ENCODE measurements at regions not wholly inside any gene's neighbourhood (a gene's known extent, or its start where the extent isn't known, plus 50 kb on each side); places are given as distances from the start of the nearest gene placed in this dataset.
"Not testable (repeated sequence)": the region's sequence is repeated elsewhere in the genome, so short reads cannot be mapped to it uniquely, and the experiment has no call there.

GRCh38 chr2:62410015-62410453 lies 96.0 kb downstream of the TMEM17 start:
- DNase-seq = no peak

GRCh38 chr2:62409442-62409841 lies 96.6 kb downstream of the TMEM17 start:
- no peak for DNase-seq

GRCh38 chr2:62408241-62408677 lies 97.7 kb downstream of the TMEM17 start:
- no peak for DNase-seq

DNA sequence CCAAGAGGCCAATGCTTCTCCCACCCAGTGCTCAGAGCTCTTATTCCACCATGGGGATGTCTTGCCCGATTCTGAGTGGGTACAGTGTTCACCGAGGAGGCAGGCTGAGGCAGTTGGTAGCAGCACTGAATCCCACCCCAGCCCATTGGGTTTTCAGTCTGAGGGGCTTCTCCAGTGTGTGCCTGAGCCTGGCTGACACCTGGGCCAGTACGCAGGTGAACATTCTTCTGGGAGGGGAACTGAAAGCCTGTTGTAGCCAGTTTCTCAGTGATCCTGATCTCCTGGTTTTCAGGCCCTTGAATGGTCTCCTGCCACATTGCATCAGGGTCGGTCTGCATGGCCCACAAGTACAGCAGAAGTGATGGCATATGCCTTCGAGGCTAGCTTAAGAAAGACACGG lies 98.2 kb downstream of the TMEM17 start:
- DNase-seq = no peak

GRCh38 chr2:62407401-62407800 lies 98.6 kb downstream of the TMEM17 start:
- no peak for DNase-seq

DNA sequence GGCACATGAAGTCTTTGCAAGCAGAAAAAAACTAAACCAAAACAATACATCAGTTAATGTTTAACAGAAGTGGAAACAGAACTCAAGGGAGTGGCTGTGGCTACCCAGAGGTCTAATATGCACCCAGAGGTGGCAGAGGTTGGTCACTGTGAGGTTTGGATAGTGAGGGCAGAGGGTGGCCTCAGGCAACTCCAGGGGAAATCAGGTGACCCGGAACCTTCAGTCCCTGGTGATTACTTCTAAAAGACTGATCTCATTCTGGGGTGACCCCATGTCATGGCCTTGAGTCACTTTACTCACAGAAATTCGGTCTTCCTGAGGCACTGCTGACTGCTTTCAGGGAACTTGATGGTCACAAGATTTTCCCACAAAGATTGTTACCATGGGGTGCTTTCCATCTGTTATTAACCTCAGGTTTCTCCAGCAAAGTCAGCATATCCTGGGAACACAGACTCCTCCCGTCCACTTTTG lies 99.4 kb downstream of the TMEM17 start:
- DNase-seq = no peak

DNA sequence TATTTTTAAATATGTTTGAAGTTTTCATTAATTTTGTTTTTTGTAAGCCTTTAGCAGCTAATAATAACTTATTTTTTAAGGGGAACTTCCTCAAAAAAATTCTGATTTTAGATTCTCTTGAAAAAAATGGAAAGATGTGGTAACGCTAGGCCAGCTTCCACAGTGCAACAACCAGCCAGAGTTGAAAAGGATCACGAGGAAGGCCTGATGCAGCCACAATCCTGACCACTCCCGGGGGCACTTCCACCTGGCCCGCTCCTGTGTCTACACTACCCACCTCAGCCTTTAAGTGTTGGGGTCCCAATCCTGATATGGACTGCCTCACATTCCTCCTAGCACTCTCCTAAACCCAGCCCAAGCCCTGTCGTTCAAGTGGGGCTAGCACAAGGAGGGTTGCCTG lies 101.1 kb downstream of the TMEM17 start:
- no peak for DNase-seq

- DNase-seq = no peak
Measured at GRCh38 chr2:62402156-62402555, 103.8 kb downstream of the TMEM17 start.

- DNase-seq = no peak
Measured at GRCh38 chr2:62398356-62398755, 107.6 kb downstream of the TMEM17 start.

DNA sequence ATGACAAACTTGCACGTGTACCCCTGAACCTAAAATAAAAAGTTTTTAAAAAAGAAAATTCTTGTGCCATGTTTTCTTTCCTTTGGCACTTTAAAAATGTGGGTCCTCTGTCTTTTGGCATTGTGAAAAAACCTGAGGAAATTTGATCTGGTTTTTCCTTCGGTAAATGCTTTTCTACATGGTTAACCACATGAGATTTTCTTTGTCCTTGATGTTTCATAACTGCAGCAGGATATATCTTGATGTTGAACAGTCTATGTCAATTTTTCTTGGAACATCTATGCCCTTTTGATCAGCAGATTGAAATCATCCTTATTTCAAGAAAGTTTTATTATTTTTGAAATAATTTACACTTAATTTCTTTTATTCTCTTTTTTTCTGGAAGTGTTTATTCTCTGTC lies 109.1 kb downstream of the TMEM17 start:
- no peak for DNase-seq

DNA sequence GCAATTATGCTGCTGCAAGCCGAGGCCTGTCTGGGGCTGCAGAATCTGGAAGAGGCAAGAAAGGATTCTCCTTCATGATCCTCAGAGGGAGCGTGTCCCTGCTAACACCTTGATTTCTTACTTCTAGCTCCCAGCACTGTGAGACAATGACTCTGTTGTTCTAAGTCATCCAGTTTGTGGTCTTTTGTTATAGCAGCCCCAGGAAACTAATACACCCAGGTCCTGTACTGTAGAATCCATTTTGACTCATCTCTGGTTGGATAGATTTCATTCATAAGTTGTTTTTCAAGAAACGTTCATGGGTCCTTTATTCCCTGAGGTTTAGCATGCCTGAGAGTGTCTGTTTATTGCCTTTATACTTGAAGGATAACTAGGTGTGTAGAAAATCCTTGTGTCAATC lies 112.7 kb downstream of the TMEM17 start:
- DNase-seq = no peak

GRCh38 chr2:62391696-62392095 lies 114.3 kb downstream of the TMEM17 start:
- no peak for DNase-seq

- not testable (repeated sequence) for DNase-seq
Measured at GRCh38 chr2:62386378-62386777, 119.6 kb downstream of the TMEM17 start.

DNA sequence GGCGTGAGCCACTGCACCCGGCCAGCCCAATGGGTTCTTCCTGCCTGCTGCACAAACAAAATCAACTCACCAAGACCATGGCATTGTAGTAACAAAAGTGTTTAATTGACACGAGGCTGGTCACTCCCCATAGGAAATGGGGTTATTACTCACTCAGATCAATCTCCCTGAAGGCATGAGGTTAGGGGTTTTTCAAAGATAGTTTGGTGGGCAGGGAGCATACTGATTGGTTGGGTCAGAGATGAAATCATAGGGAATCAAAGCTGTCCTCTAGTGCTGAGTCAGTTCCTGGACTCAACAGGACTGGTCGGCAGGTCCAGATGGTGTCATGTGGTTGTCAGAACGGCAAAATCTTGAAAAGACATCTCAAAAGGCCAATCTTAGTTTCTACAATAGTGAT lies 122.1 kb downstream of the TMEM17 start:
- DNase-seq = no peak

DNA sequence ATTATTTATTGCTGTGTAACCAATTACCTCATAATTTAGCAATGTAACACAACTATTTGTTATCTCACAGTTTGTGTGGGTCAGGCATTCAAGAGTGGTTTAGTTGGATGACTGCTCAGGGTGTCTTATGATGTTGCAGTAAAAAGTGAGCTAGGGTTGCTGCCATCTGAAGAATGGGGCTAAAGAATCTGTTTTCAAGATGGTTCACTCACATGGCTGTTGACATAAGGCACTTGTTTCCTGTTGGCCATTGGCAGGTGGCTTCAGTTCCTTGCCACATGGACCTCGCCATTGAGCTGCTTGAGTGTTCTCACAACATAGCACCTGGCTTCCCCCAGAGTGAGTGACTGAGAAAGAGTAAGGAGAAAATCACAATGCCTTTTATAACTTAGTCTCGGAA lies 123.2 kb downstream of the TMEM17 start:
- DNase-seq = no peak

GRCh38 chr2:62382122-62382521 lies 123.9 kb downstream of the TMEM17 start:
- no peak for DNase-seq

GRCh38 chr2:62381656-62382055 lies 124.3 kb downstream of the TMEM17 start:
- no peak for DNase-seq

GRCh38 chr2:62379566-62379965 lies 126.4 kb downstream of the TMEM17 start:
- no peak for DNase-seq

GRCh38 chr2:62375113-62375420 lies 130.9 kb downstream of the TMEM17 start:
- DNase-seq = no peak

DNA sequence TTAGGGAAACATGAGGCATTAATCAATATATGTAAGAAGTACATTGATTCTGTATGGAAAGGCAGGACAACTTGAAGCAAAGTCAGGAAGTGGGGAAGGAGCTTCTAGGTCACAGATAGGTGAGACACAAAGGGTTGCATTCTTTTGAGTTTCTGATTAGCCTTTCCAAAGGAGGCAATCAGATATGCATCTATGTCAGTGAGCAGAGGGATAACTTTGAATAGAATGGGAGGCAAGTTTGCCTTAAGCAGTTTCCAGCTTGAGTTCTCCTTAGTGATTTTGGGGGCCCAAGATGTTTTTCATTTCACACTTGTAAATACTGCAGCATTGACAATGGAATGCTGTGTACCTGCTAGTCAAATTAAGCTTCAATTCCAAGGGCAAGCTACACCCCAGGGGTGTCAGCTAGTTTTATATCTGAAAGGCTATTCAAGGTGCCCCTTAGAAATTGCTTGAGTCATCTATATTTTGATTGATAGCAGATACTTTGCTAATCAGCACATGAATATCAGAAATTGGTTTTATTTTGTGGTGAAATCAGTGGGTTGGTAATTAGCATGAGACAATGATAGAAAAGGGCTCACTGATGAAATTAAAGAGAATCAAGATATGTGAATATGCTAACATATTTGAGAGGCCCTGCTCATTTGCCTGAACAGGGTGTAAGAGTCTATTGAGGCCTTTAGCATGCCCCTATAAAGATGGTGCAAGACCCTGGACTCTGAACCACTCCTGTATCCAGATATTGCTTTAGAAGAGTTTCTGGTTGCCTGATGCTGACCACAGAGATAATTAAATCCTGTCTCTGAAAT lies 131.5 kb downstream of the TMEM17 start:
- DNase-seq = no peak

- DNase-seq = no peak
Measured at GRCh38 chr2:62372824-62373223, 133.2 kb downstream of the TMEM17 start.

- no peak for DNase-seq
Measured at GRCh38 chr2:62370321-62371250, 135.4 kb downstream of the TMEM17 start.

GRCh38 chr2:62369541-62370202 lies 136.3 kb downstream of the TMEM17 start:
- DNase-seq = no peak
